NCI-H526 (cell line): ENCODE measurements at regions not wholly inside any gene's neighbourhood (a gene's known extent, or its start where the extent isn't known, plus 50 kb on each side); places are given as distances from the start of the nearest gene placed in this dataset.

ENCODE experiments used
- DNase-seq, 2 experiments: peaks; one replicate each; lab custom pipeline; 2025; lab: John Stamatoyannopoulos, UW

DNA sequence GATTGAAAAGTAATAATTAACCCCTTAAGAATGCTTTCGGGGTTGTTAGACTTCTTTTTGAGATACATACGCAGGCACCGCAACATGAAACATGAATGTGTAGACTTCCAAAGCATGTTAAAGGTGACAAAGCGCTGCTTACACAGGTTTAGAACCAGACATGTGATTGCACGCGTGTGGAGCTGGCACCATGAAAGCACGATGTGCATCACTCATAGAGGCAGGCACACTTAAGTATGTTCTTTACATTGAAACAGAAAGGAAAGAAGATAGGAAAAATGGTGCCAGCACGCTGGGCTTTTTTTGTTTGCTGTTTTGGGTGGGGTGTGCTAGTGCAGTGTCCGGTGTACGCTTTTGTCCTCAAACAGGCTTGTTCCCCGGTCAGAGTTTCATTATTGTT lies 83.6 kb upstream of the PPARA start:
- no peak for DNase-seq

DNA sequence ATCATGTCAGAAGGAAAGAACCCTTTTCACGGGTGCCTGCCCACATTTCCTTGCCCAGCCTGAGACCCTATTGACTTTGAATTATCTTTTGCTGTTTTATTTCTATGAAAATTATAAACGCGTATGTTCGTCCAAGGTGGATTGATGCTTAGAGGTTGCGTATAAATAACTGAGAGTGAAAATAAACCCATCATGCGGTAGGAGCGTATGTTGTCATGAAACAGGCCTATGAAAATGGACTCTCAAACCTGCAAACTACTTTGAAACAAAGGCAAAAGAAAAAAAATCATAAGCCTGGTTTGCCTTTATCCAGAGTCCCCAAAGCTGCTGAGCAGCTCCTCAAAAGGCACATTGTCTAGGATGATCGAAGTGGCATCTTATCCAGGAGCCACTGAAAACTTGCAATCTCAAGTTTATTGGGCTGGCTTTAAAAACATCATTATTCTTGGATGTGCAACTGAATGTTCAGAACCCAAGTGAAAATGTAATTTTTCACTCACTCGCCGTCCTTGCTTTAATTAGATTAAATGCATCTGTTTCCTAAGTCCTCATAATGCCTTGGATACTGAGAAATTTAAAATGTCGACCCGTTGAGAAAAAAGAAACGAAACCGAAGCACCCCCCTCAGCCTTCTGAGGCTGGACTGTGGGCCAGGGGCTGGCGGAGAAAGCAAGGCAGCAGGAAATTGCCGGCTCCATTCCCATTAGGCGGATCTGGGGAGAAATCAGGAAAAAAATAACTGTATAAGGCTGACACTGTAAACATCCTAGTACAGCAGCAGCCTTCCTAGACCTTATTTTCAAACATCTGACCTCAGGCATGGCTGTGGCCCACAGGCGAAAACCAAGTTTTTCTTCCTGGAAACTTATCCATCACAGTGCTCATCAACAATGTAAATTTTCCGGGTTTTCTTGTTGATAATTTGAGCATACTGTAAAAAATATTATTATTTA lies 82.9 kb upstream of the PPARA start:
- DNase-seq: no peak

DNA sequence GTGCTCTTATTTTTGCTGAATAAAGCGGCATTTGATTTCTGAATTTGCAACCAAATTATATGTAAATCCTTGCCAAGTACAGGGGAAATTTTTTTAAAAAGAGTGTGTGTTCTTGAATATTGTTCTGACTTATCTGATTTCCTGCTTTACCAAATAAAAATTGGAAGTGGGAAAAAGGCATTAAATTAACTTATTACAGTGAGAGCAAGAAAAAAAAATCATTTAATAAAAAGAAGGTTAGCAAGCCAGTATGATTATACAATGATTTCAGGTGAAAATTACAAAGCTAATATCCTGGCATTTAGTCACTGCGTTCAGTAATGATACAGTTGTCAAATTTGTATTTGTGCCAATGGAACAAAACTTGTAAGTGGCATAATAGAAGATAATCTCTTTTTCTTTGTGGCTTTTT lies 82.1 kb upstream of the PPARA start:
- peak in 1 of 2 experiments; percentile 68 for DNase-seq

DNA sequence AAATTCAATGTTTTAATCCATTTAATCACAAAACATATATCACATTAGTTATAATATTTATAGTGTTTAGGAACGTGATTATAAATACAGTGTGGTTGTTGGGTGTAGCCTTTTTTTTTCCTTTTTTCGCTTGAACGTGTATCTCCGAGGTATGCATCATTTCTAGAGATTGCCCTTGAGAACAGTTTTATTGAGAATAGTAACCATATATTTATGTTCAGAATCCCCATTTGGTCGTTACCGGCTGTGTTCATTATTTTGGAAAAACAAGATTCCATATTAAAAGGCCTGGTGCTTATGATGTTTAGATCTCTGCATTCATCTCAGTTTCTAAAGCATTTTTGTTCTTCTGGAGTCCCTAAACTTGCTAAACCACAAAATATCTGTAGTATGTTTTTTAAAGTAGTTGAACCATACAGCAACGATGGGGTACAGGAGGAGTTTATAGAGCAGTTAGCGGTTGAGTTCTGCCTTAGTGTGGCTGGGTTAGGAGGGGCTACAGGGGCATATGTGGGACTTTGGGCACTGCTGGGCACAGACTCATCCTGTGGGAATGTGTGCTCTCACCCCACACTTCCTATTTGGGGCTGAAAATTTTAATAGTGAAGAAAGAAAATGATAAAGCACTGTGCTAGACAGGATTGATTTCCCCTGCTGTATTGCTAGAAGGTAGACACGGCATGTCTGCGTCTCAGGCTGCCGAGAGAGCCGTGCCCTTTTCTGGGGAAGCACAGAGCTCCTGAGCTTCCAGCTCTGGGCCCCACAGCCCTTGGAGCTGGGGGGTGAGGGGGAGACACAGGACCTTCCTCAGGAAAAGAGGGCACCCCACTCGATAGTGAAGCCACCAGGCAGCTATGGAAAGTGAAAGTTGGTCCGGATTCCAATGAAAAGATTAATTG lies 81.5 kb upstream of the PPARA start:
- no peak for DNase-seq

DNA sequence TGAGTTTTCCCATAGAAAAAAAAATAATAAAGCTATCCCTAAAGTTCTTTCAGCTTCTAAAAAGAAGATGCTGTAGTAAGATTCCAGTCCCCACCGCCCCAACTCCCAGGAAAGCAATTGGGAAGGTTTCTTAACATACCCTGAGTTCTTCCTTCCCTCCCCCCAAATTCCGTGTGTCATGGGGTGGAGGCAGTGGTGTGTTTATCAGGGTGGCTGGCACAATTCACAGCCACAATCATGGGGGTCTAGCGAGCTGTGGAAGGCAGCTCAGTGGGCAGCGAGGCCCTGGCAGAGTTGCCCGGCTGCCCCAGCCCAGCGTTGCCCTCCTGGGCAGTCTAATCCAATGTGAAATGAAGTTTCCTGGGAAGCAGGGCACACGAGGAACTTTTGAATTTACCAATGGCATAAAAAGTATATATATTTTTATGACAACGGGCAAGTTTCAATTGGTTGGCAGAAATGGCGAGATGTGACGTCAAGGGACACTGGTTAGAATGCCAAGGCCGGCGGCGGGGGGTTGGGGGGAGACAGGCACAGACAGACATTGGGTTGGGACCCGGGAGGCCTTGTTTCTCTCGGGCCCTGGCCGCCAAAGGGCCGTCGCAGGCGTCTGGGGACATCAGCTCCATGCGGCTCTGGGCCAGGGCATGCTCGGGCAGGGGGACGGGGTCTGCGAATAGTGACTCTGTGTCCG lies 80.7 kb upstream of the PPARA start:
- DNase-seq: peak; percentile 85 to 91

DNA sequence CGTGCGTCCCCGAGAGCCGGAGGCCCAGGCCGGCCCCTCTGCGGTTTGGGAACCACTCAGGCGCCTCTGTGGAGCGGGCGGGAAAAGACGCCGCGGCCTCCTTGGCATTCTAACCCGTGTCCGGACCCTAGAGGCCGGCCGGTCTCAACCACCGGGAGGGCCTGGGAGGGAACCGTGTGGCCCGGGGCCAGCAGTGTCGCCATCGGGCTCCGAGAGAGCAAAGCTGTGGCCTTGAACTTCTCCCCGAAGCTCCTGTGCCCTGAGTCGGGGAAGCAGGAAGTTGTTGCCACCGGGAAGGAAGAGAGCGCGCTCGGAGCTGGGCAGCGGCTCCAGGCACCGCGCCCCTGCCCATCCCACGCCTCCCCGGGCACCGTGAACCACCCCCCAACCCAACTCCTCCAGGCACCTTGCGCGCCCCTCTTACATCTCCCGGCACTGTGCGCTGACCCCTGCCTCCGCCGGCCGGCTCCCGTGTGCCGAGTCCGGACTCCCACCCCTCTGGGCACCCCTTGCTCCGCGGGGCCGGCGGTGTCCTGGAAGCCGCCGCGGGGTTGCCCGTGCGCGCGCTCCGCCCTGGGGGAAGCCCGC lies 80.0 kb upstream of the PPARA start:
- no peak for DNase-seq

DNA sequence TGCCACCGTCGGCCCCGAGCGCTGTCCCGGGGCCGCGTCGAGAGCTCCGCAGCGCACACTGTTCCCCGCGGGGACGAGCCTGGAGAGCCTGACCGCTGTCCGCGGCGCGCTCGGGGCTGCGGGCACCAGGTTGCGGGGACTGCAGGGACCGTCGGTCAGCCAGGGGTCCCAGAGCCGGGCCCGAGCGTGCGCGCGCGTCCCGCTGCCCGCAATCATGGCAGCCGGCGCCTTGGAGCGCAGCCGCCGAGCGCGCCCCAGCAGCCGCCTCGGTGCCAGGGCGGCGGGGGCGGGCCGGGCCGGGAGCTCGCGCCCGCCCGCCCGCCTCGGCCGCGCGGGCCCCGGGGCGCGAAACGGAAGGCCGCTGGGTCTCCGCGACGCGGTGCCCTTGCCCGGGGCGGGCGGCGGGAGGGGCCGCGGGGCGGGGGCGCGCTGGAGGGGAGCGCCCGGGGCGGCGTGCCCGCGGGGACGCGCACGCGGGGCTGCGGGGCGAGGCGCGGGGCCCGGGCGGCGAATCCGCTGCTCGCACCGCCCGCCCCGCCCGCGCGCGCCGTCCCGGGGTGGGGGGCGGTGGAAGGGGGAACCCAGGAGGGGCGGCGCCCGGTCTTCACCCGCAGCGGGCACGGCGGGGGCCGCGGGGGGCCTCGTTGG lies 79.4 kb upstream of the PPARA start:
- DNase-seq: peak in 1 of 2 experiments; percentile 93

DNA sequence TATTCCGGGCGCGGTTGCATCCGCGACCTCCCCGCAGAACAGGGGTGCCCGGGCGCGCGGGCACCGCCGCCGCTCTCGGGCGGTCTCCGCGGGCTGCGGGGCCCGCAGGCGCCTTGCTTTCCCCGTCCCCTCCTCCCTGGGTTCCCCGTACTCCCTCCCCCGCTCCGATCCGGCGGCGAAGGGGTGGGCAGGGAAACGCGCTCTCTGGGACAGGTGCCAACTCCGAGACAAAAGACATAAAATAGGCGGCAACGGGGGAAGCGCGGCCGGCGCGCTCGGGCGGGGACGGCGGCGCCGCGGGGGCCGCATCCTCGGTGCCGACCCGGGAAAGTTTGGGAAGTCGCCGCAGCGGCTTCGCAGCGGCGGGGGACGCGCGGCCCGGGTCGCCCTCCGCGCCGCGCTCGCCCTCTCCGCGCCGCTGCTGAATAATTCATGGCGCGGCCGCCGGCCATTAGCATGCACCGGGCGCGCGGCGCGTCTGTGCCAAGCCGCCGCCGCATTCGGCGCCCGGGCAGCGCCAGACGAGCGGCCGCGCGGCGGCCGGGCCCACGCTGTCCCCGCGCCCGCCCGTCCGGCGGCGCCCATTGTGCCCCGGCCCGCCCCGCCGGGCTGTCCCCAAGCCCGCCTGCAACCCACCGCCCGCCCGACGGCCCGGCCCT lies 78.7 kb upstream of the PPARA start:
- DNase-seq: peak in 1 of 2 experiments; percentile 79

DNA sequence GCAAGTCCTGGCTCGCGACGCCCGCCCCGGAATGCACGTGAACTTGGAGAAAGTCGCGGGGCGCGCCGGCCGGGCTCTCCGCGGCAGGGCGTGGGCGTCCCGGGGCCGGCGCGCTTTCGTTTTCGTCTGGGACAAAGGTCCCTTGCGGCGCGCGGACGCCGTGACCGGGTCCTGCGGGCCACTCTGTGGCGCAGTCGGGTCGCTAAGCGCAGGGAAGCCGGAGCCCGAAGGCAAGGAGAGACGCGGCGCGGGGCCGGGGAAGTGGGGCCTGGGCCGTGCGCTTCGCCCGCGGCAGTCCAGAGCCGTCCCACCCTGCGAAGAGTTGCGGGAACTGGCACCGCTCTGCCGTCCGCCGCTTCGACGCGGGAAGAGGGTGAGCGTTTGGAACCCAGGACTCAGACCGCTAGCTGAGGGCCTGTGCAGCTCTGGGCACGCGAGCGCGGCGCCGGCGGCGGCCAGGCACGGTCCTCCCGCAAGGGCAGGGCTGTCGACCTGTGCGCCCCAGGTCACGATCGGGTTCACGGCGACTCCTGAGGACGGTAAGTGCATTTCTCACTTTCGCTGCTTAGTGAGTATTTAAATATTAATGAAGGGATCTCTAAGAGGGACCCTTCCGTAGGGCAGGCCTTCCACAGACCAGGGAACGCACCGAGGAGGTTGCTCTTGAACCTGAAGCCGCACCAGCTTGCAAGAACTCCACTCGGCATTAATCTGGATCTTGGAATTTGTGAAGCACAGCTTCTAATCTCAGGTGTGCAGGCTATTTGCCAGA lies 78.0 kb upstream of the PPARA start:
- peak in 1 of 2 experiments; percentile 76 for DNase-seq

DNA sequence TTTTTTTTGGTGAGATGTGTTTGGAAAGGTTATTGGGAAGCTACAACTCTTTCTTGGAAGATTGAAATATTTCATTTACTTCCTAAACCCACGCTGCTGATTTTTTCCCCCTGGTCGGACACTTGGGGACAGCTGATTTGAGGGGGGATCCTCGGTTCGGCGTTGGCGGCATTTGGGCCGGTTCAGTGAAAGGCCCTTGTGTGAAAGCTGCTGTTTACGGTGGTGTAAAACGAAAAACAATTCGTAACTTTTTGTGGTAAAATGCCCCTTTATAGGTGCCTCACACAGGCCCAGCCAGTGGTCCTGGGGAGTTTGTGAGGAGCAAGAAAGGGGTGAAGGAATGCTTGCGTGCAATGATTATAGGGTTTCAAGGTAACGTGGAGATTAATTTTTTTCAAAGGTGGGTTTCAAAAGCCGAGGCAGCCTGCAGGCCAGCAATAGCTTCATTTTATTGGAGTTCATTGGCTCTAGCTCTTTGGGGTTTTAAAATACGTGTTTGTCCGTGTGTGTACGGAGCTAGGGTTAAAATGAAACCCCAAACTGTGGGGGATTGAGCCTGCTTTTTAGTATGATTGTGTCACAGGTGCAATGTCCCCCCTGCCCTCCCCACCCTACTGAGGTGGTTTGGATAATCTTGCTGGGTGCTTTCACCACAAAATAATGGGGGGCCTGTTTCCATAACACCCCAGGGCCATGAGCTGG lies 77.2 kb upstream of the PPARA start:
- DNase-seq: no peak

DNA sequence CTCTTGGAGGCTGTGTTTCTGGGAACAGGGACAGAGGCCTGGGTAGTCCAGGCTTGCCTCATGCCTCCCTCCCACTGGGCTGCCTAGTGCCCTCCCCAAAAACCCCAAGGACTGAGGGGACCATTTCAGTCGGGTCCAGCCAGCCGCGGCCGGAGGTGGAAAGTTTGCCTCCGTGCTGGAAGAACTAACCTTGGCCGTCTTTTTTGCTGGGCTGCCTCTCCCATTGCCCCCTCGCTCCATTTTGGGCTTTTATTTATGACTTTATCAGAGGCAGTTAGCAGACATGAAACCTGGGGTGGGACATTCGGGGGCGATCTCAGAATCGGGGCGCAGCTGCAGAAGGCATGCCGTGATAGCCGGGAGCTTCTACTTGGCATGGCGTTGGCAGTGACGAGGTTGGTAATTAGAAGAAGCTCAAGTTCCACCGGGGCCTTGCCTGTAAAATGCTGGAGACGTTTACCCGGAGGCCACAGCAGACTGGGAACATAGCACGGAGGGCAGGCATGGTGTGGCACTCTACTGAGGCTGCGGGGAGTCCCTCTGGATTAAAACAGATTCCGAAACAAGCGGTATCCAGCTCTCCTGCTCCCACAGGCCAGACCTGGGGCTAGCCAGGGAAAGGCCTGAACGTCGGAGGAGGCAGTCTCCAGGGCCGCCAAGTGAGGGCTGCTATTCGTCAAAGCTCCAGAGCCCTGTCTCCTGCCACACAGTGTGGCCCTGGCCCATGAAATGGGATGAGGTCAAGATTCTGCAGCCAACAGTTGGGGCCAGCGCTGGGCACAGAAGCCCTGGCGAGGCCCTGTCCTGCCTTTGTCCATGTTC lies 76.4 kb upstream of the PPARA start:
- DNase-seq: no peak

DNA sequence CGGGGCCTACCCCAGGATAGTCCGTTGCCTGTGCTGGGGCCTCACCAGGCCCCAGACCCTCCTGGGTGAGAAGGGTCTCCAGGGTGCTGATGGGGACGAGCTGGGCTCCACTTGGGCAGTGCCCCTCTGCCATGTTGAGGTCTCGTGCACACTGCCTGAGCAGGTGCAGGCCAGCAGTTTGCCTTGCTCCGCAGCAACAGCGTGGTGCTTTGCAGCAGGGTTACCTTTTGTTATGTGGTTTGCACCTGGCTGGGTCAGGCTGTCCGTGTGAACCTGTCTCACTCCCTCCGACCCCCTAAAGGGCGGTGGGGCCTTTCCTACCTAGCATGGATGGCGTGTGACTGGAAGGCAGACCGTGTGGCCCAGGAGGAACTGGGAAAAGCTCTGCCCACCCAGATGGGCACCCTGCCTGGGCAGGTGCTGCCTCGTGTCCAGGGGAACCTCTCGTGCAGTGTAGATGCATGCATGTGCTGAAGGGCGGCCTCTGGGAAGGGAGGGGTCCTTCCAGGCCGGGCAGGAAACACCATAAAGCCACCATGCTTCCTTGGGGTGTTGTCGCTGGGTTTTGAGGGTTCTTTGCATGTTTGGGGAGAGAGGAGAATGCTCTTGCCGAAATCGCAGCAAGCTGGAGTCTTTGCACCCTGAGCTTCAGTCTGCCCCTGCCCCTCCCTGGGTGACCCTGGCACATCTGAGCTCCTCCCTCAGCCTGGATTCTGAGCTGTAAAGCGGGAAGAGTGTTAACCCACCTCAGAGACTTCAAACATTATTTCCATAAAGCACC lies 75.4 kb upstream of the PPARA start:
- peak in 1 of 2 experiments; percentile 79 for DNase-seq

DNA sequence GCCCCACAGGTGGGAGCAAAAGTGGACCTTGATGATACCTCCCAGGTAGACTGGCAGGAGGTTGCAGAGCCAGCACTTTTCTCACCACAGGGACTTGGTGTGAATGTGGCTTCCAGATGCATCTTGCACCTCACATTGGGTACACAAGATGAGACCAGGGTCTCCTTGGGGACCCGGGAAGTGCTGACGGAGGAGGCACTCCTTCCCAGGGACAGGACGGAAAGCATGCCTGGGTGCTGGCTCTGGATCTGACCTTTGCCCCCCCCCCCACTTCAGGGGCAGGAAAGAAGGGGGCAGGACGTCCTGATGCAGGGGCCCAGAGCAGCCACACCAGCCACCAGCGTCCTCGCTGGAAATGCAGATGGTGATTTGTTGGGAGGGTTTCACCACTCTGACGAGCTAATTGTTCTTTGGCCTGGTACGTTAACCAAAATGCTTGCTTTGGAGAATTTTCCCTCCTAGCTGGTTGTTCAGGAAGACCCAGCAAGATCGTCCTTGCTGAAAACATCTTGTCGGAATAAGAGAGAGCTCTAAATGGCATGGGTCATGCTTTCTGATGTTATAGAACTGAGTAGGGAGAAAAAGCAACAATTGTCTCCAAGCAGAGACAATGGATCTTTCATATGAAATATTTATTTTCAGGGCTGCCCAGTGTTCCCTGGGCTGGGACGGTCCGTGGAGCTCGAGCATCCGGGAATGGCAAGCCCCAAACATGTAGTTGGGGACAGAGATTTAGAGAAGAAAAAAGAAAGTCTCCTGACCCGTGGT lies 74.4 kb upstream of the PPARA start:
- no peak for DNase-seq

DNA sequence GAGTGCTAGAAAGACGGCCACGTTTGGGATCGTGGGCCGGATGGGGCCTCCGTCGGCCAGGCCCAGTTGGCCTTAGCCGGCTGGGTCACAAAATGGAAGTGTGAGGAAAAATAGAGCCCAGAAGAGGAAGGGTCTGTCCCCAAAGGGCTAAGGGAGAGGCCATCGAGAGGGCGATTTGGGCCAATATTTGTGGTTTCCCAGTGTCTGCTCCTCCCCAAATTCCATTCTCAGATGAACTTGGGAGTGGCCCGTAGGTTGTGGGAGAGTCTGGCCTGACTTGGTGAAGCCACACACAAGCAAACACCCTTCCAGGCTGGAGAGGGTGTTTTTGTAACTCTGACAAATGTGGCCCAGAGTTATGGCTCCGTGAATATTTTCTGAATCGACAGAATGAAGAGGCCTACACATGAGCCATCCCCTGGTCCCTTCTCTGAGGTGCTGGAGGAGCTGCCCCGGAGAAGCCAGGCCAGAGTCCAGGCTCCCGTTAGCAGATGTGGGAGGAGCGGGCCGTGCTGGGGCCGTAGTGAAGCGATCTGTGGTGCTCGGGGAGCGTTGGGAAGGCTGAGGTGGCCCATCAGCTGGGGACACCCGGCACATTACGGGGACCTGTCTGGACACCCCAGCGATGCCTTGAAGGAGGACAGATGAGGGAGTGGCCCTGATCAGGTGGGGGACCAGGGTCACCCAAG lies 73.5 kb upstream of the PPARA start:
- no peak for DNase-seq

DNA sequence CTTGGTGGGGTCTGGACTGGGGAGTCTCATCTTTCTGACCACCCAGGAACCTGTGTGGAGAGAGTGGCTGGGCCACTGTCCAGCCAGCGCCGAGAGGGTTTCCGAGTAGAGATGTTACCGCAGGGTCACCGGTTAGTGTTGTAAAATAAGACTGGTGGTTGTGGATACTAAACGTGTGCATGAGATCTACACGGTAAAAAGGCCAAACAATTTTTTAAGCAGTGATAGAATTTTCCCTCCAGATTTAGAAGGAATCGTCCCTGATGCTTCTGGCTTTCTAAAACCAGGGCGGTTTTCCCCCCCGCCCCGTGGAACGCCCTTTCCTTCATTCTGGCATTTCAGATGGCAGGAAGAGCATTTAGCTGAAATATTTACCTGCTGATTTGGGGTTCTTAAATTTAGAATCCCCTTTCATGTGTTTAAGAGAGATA lies 72.6 kb upstream of the PPARA start:
- no peak for DNase-seq
